Activated T-helper 1 cell treated with anti-CD3 and anti-CD28 coated beads, Interleukin-12 subunit alpha, Interleukin-12 subunit beta, Interleukin-2, Interleukin-4 antibody, amounts not matched to agents 30 ng/mL and 10 ng/mL and 1 ng/mL, durations not matched to agents 14 hours and 24 hours and 36 hours (primary cell): ENCODE measurements at regions not wholly inside any gene's neighbourhood (a gene's known extent, or its start where the extent isn't known, plus 50 kb on each side); places are given as distances from the start of the nearest gene placed in this dataset.

Experiments used
- DNase-seq: peaks from one replicate; pipeline ENCODE4 v3.0.0; 2021; ENCODE audit warnings: low spot score
- H3K27ac Mint-ChIP-seq: one replicate; pipeline ENCODE4 v1.8.0; 2021; ENCODE audit warnings: mild to moderate bottlenecking, mixed read lengths
- H3K27me3 Mint-ChIP-seq: one replicate; pipeline ENCODE4 v1.8.0; 2022; ENCODE audit warnings: mild to moderate bottlenecking, moderate library complexity, mixed read lengths; ENCODE audit not compliant: insufficient read depth
- H3K36me3 Mint-ChIP-seq: one replicate; pipeline ENCODE4 v1.8.0; 2021; ENCODE audit warnings: low read depth, mixed read lengths
- H3K4me1 Mint-ChIP-seq: one replicate; pipeline ENCODE4 v1.8.0; 2021; ENCODE audit warnings: low read depth, mixed read lengths
- H3K4me3 Mint-ChIP-seq: one replicate; pipeline ENCODE4 v1.8.0; 2021; ENCODE audit warnings: mild to moderate bottlenecking, moderate library complexity, mixed read lengths
- H3K9me3 Mint-ChIP-seq: one replicate; pipeline ENCODE4 v1.8.0; 2021; ENCODE audit warnings: mixed read lengths
- intact Hi-C: fragments of 100-400 bp; cut with micrococcal nuclease; formaldehyde crosslinking; loops from one replicate; pipeline ENCODE4 v1.15.1; 2024

GRCh38 chr1:208939537-208940085, 643.9 kb upstream of the CAMK1G start:
- DNase-seq = no peak
- Mint-ChIP-seq H3K4me1 (no peaks in the 10 kb centered on the region), H3K36me3 (no peaks in the 10 kb centered on the region), H3K4me3 (no peak overlapping the region), H3K9me3 (no peaks in the 10 kb centered on the region), H3K27ac (no peak overlapping the region), H3K27me3 (peaks cover 6% of the 10 kb centered on the region)
- intact Hi-C loops = no loop called here

GRCh38 chr1:208942394-208943130, 641.0 kb upstream of the CAMK1G start:
- Mint-ChIP-seq H3K27me3 (peaks cover 2% of the 10 kb centered on the region), H3K27ac (no peak overlapping the region), H3K4me1 (no peaks in the 10 kb centered on the region)

GRCh38 chr1:208943291-208943690, 640.2 kb upstream of the CAMK1G start:
- Mint-ChIP-seq H3K4me1 (no peaks in the 10 kb centered on the region), H3K27ac (no peak overlapping the region), H3K4me3 (no peak overlapping the region), H3K27me3 (peaks cover under 1% of the 10 kb centered on the region), H3K36me3 (no peaks in the 10 kb centered on the region), H3K9me3 (no peaks in the 10 kb centered on the region)
- no peak for DNase-seq
- intact Hi-C loops = no loop called here

More at GRCh38 chr1:208942394-208943130, 641.0 kb upstream of the CAMK1G start:
- no peaks in the 10 kb centered on the region for H3K9me3 Mint-ChIP-seq
- intact Hi-C loops = no loop called here
- H3K4me3 Mint-ChIP-seq = no peak overlapping the region
- H3K36me3 Mint-ChIP-seq = no peaks in the 10 kb centered on the region
- DNase-seq = no peak

- H3K36me3 Mint-ChIP-seq = no peaks in the 10 kb centered on the region
- intact Hi-C loops = no loop called here
- H3K27ac Mint-ChIP-seq = no peak overlapping the region
- H3K27me3 Mint-ChIP-seq = no peaks in the 10 kb centered on the region
- no peak for DNase-seq
- no peak overlapping the region for H3K4me3 Mint-ChIP-seq
- no peaks in the 10 kb centered on the region for H3K4me1 Mint-ChIP-seq
- H3K9me3 Mint-ChIP-seq = no peaks in the 10 kb centered on the region
Observed at GRCh38 chr1:208944981-208945451, 638.5 kb upstream of the CAMK1G start.

GRCh38 chr1:208950206-208950605, 633.3 kb upstream of the CAMK1G start:
- no peaks in the 10 kb centered on the region for H3K4me1 Mint-ChIP-seq
- no peak overlapping the region for H3K27ac Mint-ChIP-seq
- H3K9me3 Mint-ChIP-seq = no peaks in the 10 kb centered on the region
- intact Hi-C loops = no loop called here
- no peak for DNase-seq
- H3K36me3 Mint-ChIP-seq = no peaks in the 10 kb centered on the region
- H3K4me3 Mint-ChIP-seq = no peak overlapping the region
- no peaks in the 10 kb centered on the region for H3K27me3 Mint-ChIP-seq

GRCh38 chr1:208951026-208951525, 632.4 kb upstream of the CAMK1G start:
- DNase-seq = no peak
- Mint-ChIP-seq H3K27ac (no peak overlapping the region), H3K4me1 (no peaks in the 10 kb centered on the region), H3K36me3 (no peaks in the 10 kb centered on the region), H3K27me3 (no peaks in the 10 kb centered on the region), H3K9me3 (no peaks in the 10 kb centered on the region), H3K4me3 (no peak overlapping the region)
- intact Hi-C loops = no loop called here

GRCh38 chr1:208951908-208952307, 631.6 kb upstream of the CAMK1G start:
- Mint-ChIP-seq H3K27me3 (no peaks in the 10 kb centered on the region), H3K4me3 (no peak overlapping the region), H3K27ac (no peak overlapping the region), H3K4me1 (no peaks in the 10 kb centered on the region), H3K9me3 (no peaks in the 10 kb centered on the region), H3K36me3 (no peaks in the 10 kb centered on the region)
- no peak for DNase-seq
- intact Hi-C loops = no loop called here

GRCh38 chr1:208962867-208963266, 620.6 kb upstream of the CAMK1G start:
- Mint-ChIP-seq H3K27ac (no peak overlapping the region), H3K9me3 (no peaks in the 10 kb centered on the region), H3K4me3 (no peak overlapping the region), H3K27me3 (no peaks in the 10 kb centered on the region), H3K36me3 (no peaks in the 10 kb centered on the region), H3K4me1 (no peaks in the 10 kb centered on the region)
- DNase-seq = no peak
- intact Hi-C loops = no loop called here

GRCh38 chr1:208965351-208965750, 618.2 kb upstream of the CAMK1G start:
- no peak for DNase-seq
- H3K27ac Mint-ChIP-seq = no peak overlapping the region
- peaks cover 2% of the 10 kb centered on the region for H3K27me3 Mint-ChIP-seq
- no peaks in the 10 kb centered on the region for H3K9me3 Mint-ChIP-seq
- H3K4me1 Mint-ChIP-seq = no peaks in the 10 kb centered on the region
- no peaks in the 10 kb centered on the region for H3K36me3 Mint-ChIP-seq
- intact Hi-C loops = no loop called here
- no peak overlapping the region for H3K4me3 Mint-ChIP-seq

- no peak overlapping the region for H3K4me3 Mint-ChIP-seq
- no peaks in the 10 kb centered on the region for H3K4me1 Mint-ChIP-seq
- no peaks in the 10 kb centered on the region for H3K9me3 Mint-ChIP-seq
- H3K27ac Mint-ChIP-seq = no peak overlapping the region
- no peaks in the 10 kb centered on the region for H3K36me3 Mint-ChIP-seq
- intact Hi-C loops = no loop called here
- DNase-seq = no peak
- H3K27me3 Mint-ChIP-seq = peaks cover 2% of the 10 kb centered on the region
Observed at GRCh38 chr1:208967334-208967733, 616.2 kb upstream of the CAMK1G start.

GRCh38 chr1:208974717-208975116, 608.8 kb upstream of the CAMK1G start:
- no peaks in the 10 kb centered on the region for H3K4me1 Mint-ChIP-seq
- no peaks in the 10 kb centered on the region for H3K9me3 Mint-ChIP-seq
- H3K36me3 Mint-ChIP-seq = no peaks in the 10 kb centered on the region
- intact Hi-C loops = no loop called here
- no peak overlapping the region for H3K27ac Mint-ChIP-seq
- no peak for DNase-seq
- H3K27me3 Mint-ChIP-seq = peaks cover 17% of the 10 kb centered on the region
- H3K4me3 Mint-ChIP-seq = no peak overlapping the region

- Mint-ChIP-seq H3K27me3 (peaks cover 17% of the 10 kb centered on the region), H3K4me1 (no peaks in the 10 kb centered on the region), H3K4me3 (no peak overlapping the region), H3K9me3 (no peaks in the 10 kb centered on the region), H3K27ac (no peak overlapping the region), H3K36me3 (no peaks in the 10 kb centered on the region)
- intact Hi-C loops = no loop called here
- DNase-seq = no peak
Observed at GRCh38 chr1:208975456-208975855, 608.1 kb upstream of the CAMK1G start.

GRCh38 chr1:208977012-208977411, 606.5 kb upstream of the CAMK1G start:
- H3K27me3 Mint-ChIP-seq = peaks cover 19% of the 10 kb centered on the region
- H3K4me1 Mint-ChIP-seq = no peaks in the 10 kb centered on the region
- intact Hi-C loops = no loop called here
- no peak for DNase-seq
- H3K36me3 Mint-ChIP-seq = no peaks in the 10 kb centered on the region
- no peak overlapping the region for H3K27ac Mint-ChIP-seq
- no peaks in the 10 kb centered on the region for H3K9me3 Mint-ChIP-seq
- H3K4me3 Mint-ChIP-seq = no peak overlapping the region
